ENCODE measurements at regions not wholly inside any gene's neighbourhood (a gene's known extent, or its start where the extent isn't known, plus 50 kb on each side); places are given as distances from the start of the nearest gene placed in this dataset.

DNA sequence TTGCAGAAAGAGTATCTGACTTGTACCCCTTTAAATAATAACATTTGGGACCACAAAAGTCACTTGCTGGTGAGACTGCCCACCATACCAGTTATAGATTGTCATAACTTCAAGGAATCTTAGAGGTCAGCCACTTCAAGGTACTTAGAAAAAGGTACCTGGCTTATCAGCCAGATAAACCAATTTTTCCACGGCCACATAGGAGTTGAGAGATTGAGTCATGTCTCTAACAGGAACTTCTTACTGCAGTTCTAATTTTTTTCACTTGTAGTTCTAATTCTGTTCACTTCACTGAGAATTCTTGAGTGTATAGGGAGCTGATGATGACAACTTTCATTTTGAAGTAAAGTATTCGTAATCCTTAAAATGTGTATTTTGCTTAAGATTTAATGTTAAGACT is 317.1 kb upstream of the CBLB start:
- TF ChIP-seq, protein P1, sequence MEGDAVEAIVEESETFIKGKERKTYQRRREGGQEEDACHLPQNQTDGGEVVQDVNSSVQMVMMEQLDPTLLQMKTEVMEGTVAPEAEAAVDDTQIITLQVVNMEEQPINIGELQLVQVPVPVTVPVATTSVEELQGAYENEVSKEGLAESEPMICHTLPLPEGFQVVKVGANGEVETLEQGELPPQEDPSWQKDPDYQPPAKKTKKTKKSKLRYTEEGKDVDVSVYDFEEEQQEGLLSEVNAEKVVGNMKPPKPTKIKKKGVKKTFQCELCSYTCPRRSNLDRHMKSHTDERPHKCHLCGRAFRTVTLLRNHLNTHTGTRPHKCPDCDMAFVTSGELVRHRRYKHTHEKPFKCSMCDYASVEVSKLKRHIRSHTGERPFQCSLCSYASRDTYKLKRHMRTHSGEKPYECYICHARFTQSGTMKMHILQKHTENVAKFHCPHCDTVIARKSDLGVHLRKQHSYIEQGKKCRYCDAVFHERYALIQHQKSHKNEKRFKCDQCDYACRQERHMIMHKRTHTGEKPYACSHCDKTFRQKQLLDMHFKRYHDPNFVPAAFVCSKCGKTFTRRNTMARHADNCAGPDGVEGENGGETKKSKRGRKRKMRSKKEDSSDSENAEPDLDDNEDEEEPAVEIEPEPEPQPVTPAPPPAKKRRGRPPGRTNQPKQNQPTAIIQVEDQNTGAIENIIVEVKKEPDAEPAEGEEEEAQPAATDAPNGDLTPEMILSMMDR (IDR thresholded peaks at IDR 0.05) = no peak
- TF ChIP-seq POLR2A (IDR thresholded peaks at IDR 0.05) = no peak

Data from upper lobe of left lung (tissue), 4 donors.